Neural progenitor cell (in vitro differentiated cells): ENCODE measurements at regions not wholly inside any gene's neighbourhood (a gene's known extent, or its start where the extent isn't known, plus 50 kb on each side); places are given as distances from the start of the nearest gene placed in this dataset.

Experiments used
- DNase-seq: peaks from one replicate; pipeline ENCODE4 v3.0.0-alpha.2; 2016; ENCODE audit warnings: low spot score
- H2AFZ ChIP-seq: fragments of 200-600 bp; sonication (generic); replicated peaks from 2 replicates; pipeline ENCODE4 v1.6.1; 2016; ENCODE audit warnings: antibody characterized with exemption
- H3F3A ChIP-seq: fragments of 200-600 bp; sonication (generic); 2 replicates; pipeline ENCODE4 v1.6.1; 2016; ENCODE audit warnings: antibody characterized with exemption, low read depth
- H3K27ac ChIP-seq: fragments of 200-600 bp; sonication (generic); 2 replicates; pipeline ENCODE4 v1.5.1; 2016; ENCODE audit warnings: mild to moderate bottlenecking
- H3K27me3 ChIP-seq: fragments of 200-600 bp; sonication (generic); 2 replicates; pipeline ENCODE4 v1.6.1; 2016; ENCODE audit warnings: mild to moderate bottlenecking, moderate library complexity
- H3K36me3 ChIP-seq: fragments of 200-600 bp; sonication (generic); 2 replicates; pipeline ENCODE4 v1.5.1; 2016
- H3K4me1 ChIP-seq: fragments of 200-600 bp; sonication (generic); 2 replicates; pipeline ENCODE4 v1.6.1; 2016; ENCODE audit warnings: mixed run types
- H3K4me2 ChIP-seq: fragments of 200-600 bp; sonication (generic); 2 replicates; pipeline ENCODE4 v1.6.1; 2016
- H3K4me3 ChIP-seq: fragments of 200-600 bp; sonication (generic); 2 replicates; pipeline ENCODE4 v1.5.1; 2016
- H3K79me2 ChIP-seq: fragments of 200-600 bp; sonication (generic); 2 replicates; pipeline ENCODE4 v1.6.1; 2016; ENCODE audit warnings: low read depth
- H3K9ac ChIP-seq: fragments of 200-600 bp; sonication (generic); 2 replicates; pipeline ENCODE4 v1.6.1; 2016
- H3K9me3 ChIP-seq: fragments of 200-600 bp; sonication (generic); 2 replicates; pipeline ENCODE4 v1.5.1; 2016; ENCODE audit warnings: low read depth
- H4K20me1 ChIP-seq: fragments of 200-600 bp; sonication (generic); 2 replicates; pipeline ENCODE4 v1.6.1; 2016; ENCODE audit warnings: low read depth
- H3K27ac Mint-ChIP-seq: 3 replicates; pipeline ENCODE4 v1.8.0; 2021; ENCODE audit warnings: mixed read lengths
- H3K27me3 Mint-ChIP-seq: 2 replicates; pipeline ENCODE4 v1.8.0; 2022; ENCODE audit warnings: low read depth, mild to moderate bottlenecking, inconsistent platforms, moderate library complexity, mixed read lengths; ENCODE audit not compliant: insufficient read depth
- H3K36me3 Mint-ChIP-seq: 3 replicates; pipeline ENCODE4 v1.8.0; 2021; ENCODE audit warnings: mixed read lengths
- H3K4me1 Mint-ChIP-seq: 3 replicates; pipeline ENCODE4 v1.8.0; 2021; ENCODE audit warnings: mixed read lengths
- H3K4me3 Mint-ChIP-seq: 3 replicates; pipeline ENCODE4 v1.8.0; 2021; ENCODE audit warnings: mild to moderate bottlenecking, moderate library complexity, mixed read lengths
- H3K9me3 Mint-ChIP-seq: 3 replicates; pipeline ENCODE4 v1.8.0; 2020; ENCODE audit warnings: mixed read lengths
- CTCF ChIP-seq: fragments of 200-600 bp; sonication (generic); IDR thresholded peaks from 2 replicates; pipeline ENCODE4 v1.5.1; 2017; ENCODE audit warnings: antibody characterized with exemption, mild to moderate bottlenecking
- EZH2 ChIP-seq: fragments of 200-600 bp; sonication (generic); IDR thresholded peaks from 2 replicates; pipeline ENCODE4 v1.6.1; 2017; ENCODE audit warnings: antibody characterized with exemption, mild to moderate bottlenecking, moderate library complexity
- EZH2phosphoT487 ChIP-seq: fragments of 200-600 bp; sonication (generic); IDR thresholded peaks from 2 replicates; pipeline ENCODE4 v1.6.1; 2017; ENCODE audit warnings: antibody characterized with exemption

GRCh38 chr4:36394352-36394903 is 113.0 kb downstream of the DTHD1 start:
- TF ChIP-seq EZH2 (no peak), CTCF (no peak), EZH2phosphoT487 (no peak)
- no peaks in the 10 kb centered on the region for H3K9me3 Mint-ChIP-seq
- Histone ChIP-seq H3K79me2 (no peaks in the 10 kb centered on the region), H3K27ac (no peak overlapping the region), H2AFZ (no peak overlapping the region), H4K20me1 (no peaks in the 10 kb centered on the region), H3K36me3 (no peaks in the 10 kb centered on the region), H3K4me2 (no peak overlapping the region), H3K9me3 (no peaks in the 10 kb centered on the region), H3K27me3 (no peaks in the 10 kb centered on the region), H3K4me1 (no peaks in the 10 kb centered on the region), H3F3A (no peaks in the 10 kb centered on the region), H3K9ac (no peak overlapping the region), H3K4me3 (no peak overlapping the region)
- no peaks in the 10 kb centered on the region for H3K27me3 Mint-ChIP-seq
- peaks cover 3% of the 10 kb centered on the region for H3K4me1 Mint-ChIP-seq
- H3K4me3 Mint-ChIP-seq, result no peak overlapping the region
- DNase-seq, result no peak
- H3K36me3 Mint-ChIP-seq, result no peaks in the 10 kb centered on the region
- no peak overlapping the region for H3K27ac Mint-ChIP-seq

- Mint-ChIP-seq H3K36me3 (no peaks in the 10 kb centered on the region), H3K4me1 (no peaks in the 10 kb centered on the region), H3K27ac (no peak overlapping the region), H3K27me3 (no peaks in the 10 kb centered on the region), H3K9me3 (peaks cover 4% of the 10 kb centered on the region), H3K4me3 (no peak overlapping the region)
- Histone ChIP-seq H3K36me3 (no peaks in the 10 kb centered on the region), H3F3A (no peaks in the 10 kb centered on the region), H3K9me3 (no peaks in the 10 kb centered on the region), H3K4me3 (no peak overlapping the region), H3K79me2 (no peaks in the 10 kb centered on the region), H3K4me1 (no peaks in the 10 kb centered on the region), H3K4me2 (no peak overlapping the region), H2AFZ (peak overlapping the region; percentile 4), H3K27ac (no peak overlapping the region), H3K9ac (no peak overlapping the region), H3K27me3 (no peaks in the 10 kb centered on the region), H4K20me1 (no peaks in the 10 kb centered on the region)
- peak; percentile 15 for DNase-seq
- TF ChIP-seq CTCF (peak; percentile 75), EZH2phosphoT487 (no peak), EZH2 (no peak)
These were observed 118.4 kb downstream of the DTHD1 start for GRCh38 chr4:36399762-36400353.

- Histone ChIP-seq H3K27me3 (no peaks in the 10 kb centered on the region), H3K36me3 (no peaks in the 10 kb centered on the region), H3K9me3 (no peaks in the 10 kb centered on the region), H2AFZ (peak overlapping the region; percentile 30), H3K4me2 (no peak overlapping the region), H3K79me2 (no peaks in the 10 kb centered on the region), H3K4me3 (no peak overlapping the region), H3K4me1 (no peaks in the 10 kb centered on the region), H3K27ac (no peak overlapping the region), H4K20me1 (no peaks in the 10 kb centered on the region), H3K9ac (no peak overlapping the region), H3F3A (no peaks in the 10 kb centered on the region)
- no peaks in the 10 kb centered on the region for H3K4me1 Mint-ChIP-seq
- no peaks in the 10 kb centered on the region for H3K27me3 Mint-ChIP-seq
- no peak overlapping the region for H3K4me3 Mint-ChIP-seq
- no peaks in the 10 kb centered on the region for H3K36me3 Mint-ChIP-seq
- no peak for DNase-seq
- H3K9me3 Mint-ChIP-seq, result peaks cover 4% of the 10 kb centered on the region
- H3K27ac Mint-ChIP-seq, result no peak overlapping the region
- no peak for TF ChIP-seq EZH2
These were observed 120.8 kb downstream of the DTHD1 start for GRCh38 chr4:36402008-36402758.

- H3K79me2 ChIP-seq, result no peaks in the 10 kb centered on the region
- H2AFZ ChIP-seq, result no peak overlapping the region
- no peak overlapping the region for H3K27ac ChIP-seq
- no peaks in the 10 kb centered on the region for H3K9me3 ChIP-seq
- H3K36me3 ChIP-seq, result no peaks in the 10 kb centered on the region
- no peaks in the 10 kb centered on the region for H3K27me3 ChIP-seq
- peaks cover 2% of the 10 kb centered on the region for H3K4me1 ChIP-seq
- H3K4me2 ChIP-seq, result no peak overlapping the region
- TF ChIP-seq CTCF, result no peak
- no peak overlapping the region for H3K9ac ChIP-seq
- no peaks in the 10 kb centered on the region for H3K4me1 Mint-ChIP-seq
- no peaks in the 10 kb centered on the region for H3K36me3 Mint-ChIP-seq
- H4K20me1 ChIP-seq, result no peaks in the 10 kb centered on the region
- H3K27ac Mint-ChIP-seq, result no peak overlapping the region
- no peak for DNase-seq
- no peaks in the 10 kb centered on the region for H3K9me3 Mint-ChIP-seq
- H3F3A ChIP-seq, result no peaks in the 10 kb centered on the region
- H3K27me3 Mint-ChIP-seq, result no peaks in the 10 kb centered on the region
- no peak overlapping the region for H3K4me3 ChIP-seq
- no peak overlapping the region for H3K4me3 Mint-ChIP-seq
These were observed 129.9 kb downstream of the DTHD1 start for GRCh38 chr4:36411338-36411737.
